NCI-H1694 treated with DMSO at 0.1 percent for 48 hours (cell line): ENCODE measurements at regions not wholly inside any gene's neighbourhood (a gene's known extent, or its start where the extent isn't known, plus 50 kb on each side); places are given as distances from the start of the nearest gene placed in this dataset.
"Not testable (repeated sequence)": the region's sequence is repeated elsewhere in the genome, so short reads cannot be mapped to it uniquely, and the experiment has no call there.

Experiments
- DNase-seq: peaks from one replicate; lab custom pipeline; 2025; lab: John Stamatoyannopoulos, UW

DNA sequence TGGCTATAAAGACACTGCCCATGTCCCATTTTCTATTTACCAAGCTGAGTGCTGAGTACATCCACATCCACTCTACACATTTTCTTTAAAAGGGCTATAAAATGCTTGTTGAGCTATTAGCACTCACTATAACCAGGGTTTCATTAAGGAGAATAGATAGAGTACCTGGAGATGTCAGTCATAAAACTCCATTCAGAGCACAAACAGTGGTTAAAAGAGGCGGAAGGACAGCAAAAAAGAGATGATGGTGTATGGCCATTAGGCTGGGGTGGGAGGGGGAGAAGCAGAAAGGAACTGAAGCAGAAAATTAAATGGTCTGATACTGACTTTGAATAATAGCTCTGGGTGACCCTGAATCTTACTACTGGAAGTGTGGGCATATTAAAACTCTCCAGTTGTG, 609.9 kb upstream of the MAP3K7 start:
- DNase-seq = no peak

DNA sequence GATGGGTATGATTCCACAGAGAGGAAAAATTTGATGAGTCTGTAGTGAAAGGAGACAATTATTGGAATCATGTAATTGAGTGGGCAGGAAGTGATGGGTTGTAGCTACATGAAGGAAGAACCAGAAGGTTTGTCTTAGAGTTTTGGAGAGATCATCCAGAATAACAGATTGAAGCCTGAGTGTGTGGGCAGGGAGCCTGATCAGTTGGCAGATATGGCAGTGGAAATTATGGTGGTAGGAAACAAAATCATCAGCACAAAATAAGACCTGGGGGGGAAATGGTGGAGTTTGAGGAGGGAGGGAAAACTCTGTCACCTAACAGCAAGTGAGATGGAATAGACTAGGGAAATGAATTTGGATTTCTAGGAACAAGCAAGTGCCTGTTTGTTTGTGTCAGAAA, 606.6 kb upstream of the MAP3K7 start:
- no peak for DNase-seq

- DNase-seq = not testable (repeated sequence)
Observed at GRCh38 chr6:91190041-91190440, 603.2 kb upstream of the MAP3K7 start.

DNA sequence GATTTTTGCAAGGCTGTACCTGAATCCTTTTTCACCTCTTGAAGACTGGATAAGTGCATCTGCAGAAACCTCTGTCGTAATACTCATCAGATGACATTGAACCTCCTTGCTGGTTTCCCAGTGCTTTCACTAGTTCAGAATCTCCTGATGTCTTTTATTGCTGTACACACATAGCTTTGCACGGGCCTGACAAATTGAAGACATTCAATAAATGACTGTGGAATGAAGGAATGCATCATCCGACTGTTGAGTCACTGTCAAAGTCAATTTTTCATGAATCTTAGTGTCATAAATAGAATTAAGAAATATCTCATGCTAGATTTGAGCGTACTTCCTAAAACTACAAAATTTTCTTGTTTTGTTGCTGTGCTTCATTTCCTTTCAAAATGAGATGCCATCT, 598.2 kb upstream of the MAP3K7 start:
- DNase-seq = no peak

- DNase-seq = no peak
Observed at GRCh38 chr6:91181416-91181815, 594.5 kb upstream of the MAP3K7 start.

DNA sequence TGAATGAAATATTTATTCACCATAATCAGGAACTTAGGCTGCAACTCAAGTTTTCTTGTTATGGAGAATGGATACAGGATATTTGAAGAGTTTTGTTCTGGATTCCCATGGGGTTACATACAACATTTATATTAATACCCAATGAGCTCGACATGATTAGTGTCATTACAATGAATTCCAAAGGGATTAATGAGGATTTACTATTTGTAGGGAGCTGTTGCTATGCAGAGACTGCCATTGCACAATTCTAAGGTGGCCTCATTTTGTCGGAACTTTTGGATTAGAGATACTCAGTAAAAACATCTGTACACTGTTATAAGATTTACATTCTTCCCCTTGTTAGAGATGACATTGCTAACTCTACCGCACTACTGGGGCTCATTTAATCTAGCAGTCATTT, 586.8 kb upstream of the MAP3K7 start:
- DNase-seq = no peak

DNA sequence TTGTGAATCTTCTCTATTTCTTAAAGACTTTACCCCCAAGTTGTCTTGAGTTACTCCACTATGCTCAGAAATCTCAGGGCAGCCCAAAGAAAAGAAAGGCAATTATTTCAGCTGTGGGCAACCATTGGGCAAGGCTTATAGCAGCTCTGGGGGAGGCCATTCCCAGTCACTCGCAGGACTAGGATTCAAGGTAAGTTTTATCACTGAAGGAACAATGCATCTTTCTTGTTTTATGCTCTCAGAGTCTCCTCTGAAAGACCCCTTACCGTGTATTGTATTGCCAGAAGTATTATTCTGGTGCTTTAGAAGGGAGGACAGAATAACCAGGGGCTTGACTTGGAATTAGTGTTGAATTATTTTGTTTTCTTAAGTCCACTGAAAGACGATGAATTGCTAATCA, 586.3 kb upstream of the MAP3K7 start:
- DNase-seq = no peak

GRCh38 chr6:91171754-91172462, 585.0 kb upstream of the MAP3K7 start:
- DNase-seq = no peak

- no peak for DNase-seq
Observed at GRCh38 chr6:91167846-91168245, 581.0 kb upstream of the MAP3K7 start.

- no peak for DNase-seq
Observed at GRCh38 chr6:91166271-91167046, 579.6 kb upstream of the MAP3K7 start.

GRCh38 chr6:91164105-91164504, 577.2 kb upstream of the MAP3K7 start:
- DNase-seq = no peak

DNA sequence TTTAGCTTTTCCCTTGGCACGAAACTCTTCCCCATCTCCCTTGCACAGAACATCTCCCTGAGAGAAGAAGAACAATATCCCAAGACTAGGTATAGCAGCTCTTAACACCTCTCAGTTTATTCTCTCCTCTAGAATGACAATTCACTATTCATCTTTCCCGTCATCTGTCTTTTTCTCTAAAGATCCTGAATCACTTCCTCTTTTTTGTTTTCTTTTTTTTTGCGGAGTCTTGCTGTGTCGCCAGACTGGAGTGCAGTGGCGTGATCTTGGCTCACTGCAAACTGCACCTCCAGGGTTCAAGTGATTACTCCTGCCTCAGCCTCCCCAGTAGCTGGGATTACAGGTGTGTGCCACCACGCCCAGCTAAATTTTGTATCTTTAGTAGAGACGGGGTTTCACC, 574.4 kb upstream of the MAP3K7 start:
- DNase-seq = no peak

DNA sequence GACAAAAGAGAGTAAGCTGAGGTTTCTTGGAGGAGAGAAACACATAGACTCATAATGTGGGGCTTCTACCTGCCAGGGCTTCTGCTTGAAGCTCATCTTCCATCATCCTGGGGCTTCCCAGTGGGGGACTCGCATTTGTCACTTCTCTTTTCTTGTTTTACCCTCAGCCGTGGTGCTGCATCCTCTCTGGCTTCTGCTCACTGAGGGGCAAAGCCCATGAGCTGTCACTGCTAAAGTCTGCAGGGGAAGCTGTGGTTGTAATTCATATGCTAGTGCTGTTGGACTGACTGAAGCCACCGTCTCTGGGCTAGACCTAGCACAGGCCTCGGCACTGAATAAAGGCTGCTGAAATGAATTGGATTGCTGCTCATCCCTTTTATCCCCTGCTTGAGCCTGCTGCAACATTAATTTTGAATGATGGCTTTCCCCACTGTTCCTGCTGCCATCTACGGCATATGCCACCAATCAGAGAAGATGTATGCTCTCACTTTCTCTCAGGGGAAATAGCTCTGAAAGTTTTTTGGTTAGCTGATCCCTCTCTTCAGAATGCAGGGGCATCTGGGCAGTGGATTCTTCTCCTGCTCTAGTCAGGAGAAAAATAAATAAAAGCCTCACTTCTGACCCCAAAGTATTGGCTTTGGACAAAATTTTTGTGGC, 568.4 kb upstream of the MAP3K7 start:
- DNase-seq = no peak

DNA sequence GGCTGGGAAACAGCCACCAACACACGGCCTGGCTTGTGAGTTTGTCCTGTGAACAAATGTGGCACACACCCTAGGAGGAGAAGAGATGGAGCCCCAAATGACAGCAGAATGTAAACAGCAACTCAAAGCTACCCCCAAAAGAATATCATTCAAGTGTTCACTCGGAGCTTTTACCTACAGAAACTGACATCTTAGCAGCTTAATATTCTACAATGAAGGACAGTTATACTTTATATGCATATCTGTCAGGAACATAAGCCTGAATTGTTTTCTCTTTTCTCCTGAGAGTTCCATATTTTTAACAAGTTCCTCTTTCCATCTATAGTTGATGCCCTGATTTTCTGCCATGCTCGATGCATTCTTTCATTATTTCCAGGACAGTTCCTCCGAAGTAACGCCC, 566.0 kb upstream of the MAP3K7 start:
- DNase-seq = no peak

DNA sequence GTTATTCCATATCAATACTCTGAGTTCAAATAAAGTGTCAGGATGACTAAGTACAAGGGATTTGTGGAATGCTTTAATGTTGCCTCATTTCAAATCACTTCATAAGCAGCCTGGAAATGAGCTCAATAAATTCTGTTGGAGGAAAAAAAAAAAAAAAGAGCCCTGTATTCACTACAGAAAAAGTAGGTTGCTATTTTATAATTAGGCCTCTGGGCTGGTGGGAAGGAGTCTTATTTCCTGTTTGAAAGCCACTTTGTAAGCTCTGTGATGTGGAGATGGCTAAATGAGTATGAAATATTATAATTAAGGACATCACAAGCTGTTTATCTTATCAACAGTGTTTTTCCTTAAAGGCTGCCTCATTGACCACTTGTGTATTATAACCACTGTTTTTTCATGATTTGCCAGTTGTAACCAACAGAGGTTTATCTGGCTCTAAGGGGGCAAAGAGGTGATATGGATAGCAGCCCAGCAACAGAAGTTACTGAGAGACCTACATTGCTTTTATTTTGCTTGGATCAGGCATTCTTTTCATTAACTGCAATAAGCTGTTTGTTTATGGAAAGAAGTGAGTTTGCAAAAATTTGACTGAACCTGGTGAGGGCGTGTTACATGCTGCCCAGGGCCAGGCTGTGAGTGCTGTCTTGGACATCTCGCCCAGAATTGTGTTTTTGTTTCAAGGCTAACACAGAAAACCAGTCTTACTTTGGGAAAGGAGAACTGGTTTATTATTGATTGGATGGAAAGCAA, 563.3 kb upstream of the MAP3K7 start:
- DNase-seq = no peak

GRCh38 chr6:91149246-91149955, 562.5 kb upstream of the MAP3K7 start:
- no peak for DNase-seq

DNA sequence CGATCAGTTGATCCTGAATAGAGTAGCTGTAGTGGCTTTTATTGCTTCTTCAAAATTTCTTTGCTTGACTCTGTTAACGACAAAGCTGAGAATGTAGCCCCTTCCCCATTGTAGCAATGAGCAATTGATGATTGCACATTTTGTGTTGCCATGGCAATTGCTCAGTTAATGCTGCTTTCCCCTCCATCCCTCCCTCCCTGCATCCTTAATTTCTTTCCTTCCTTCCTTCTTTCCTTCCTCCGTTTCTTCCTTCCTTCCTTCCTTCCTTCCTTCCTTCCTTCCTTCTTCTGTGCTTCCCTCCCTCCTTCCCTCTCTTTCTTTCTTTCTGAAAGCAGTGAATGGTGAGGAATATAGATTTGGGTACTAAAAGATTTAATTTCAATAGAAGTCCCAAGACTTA, 557.3 kb upstream of the MAP3K7 start:
- DNase-seq = no peak

DNA sequence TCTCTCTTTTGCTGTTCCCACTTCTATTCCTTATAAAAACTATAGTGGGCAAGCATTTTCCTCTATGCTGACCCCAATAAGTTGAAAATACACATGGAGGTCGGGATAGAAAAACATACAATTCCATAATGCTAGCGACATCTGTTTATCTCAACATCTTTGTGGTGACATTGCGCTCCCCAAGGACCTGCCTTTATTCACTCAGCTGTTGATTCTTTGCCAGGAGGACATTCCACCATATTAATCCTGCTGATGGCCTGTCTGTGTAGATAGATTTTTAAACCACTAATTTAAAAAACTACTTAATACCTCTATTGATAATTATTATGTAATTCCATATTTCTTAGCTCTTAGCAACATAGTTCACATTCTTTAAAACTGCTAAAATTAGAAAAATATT, 555.3 kb upstream of the MAP3K7 start:
- no peak for DNase-seq

DNA sequence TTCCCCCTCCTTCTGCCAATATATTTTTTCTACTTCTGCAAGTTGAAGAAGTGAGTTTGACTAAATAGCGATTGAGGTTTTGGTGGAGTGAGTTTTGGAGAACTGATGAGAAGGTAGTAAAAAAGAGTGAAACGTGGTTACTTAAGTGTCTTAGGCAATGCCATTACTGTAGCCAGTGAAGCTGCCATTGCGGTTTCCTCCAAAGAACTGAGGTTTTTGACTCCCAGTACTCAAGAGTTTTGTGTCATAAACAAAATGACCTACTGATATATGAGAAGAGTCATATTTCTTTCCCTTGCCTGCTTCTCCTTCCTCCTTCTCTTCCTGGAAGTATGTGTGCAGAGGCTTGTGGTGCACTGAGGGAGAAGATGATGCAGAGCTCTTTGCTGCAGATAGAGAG, 554.5 kb upstream of the MAP3K7 start:
- peak; percentile 6 for DNase-seq

GRCh38 chr6:91140449-91140848, 553.6 kb upstream of the MAP3K7 start:
- no peak for DNase-seq

- no peak for DNase-seq
Observed at GRCh38 chr6:91137286-91137685, 550.4 kb upstream of the MAP3K7 start.
